Astrocyte of the hippocampus (primary cell): ENCODE measurements at regions not wholly inside any gene's neighbourhood (a gene's known extent, or its start where the extent isn't known, plus 50 kb on each side); places are given as distances from the start of the nearest gene placed in this dataset.
"Not testable (repeated sequence)": the region's sequence is repeated elsewhere in the genome, so short reads cannot be mapped to it uniquely, and the experiment has no call there.

ENCODE experiments used
- DNase-seq: peaks from one replicate; pipeline ENCODE4 v3.0.0; 2011; ENCODE audit warnings: low read depth, low spot score

GRCh38 chrX:117843749-117844148 is 272.9 kb downstream of the KLHL13 start:
- DNase-seq = no peak

- DNase-seq = no peak
These were observed 276.0 kb downstream of the KLHL13 start for GRCh38 chrX:117840645-117841044.

GRCh38 chrX:117839544-117839943 is 277.1 kb downstream of the KLHL13 start:
- DNase-seq = no peak

- DNase-seq = no peak
These were observed 277.9 kb downstream of the KLHL13 start for GRCh38 chrX:117838581-117839331.

GRCh38 chrX:117835034-117835433 is 281.6 kb downstream of the KLHL13 start:
- DNase-seq = no peak

- no peak for DNase-seq
These were observed 282.5 kb downstream of the KLHL13 start for GRCh38 chrX:117834076-117834475.

GRCh38 chrX:117821472-117821871 is 295.1 kb downstream of the KLHL13 start:
- DNase-seq = not testable (repeated sequence)

- DNase-seq = no peak
These were observed 308.2 kb downstream of the KLHL13 start for GRCh38 chrX:117808426-117808825.

GRCh38 chrX:117803463-117803862 is 313.1 kb downstream of the KLHL13 start:
- no peak for DNase-seq

GRCh38 chrX:117788339-117788738 is 328.3 kb downstream of the KLHL13 start:
- no peak for DNase-seq

GRCh38 chrX:117771384-117771783 is 345.2 kb downstream of the KLHL13 start:
- no peak for DNase-seq

- no peak for DNase-seq
These were observed 347.6 kb downstream of the KLHL13 start for GRCh38 chrX:117768861-117769604.

- DNase-seq = no peak
These were observed 351.4 kb downstream of the KLHL13 start for GRCh38 chrX:117765211-117765610.

- no peak for DNase-seq
These were observed 363.9 kb downstream of the KLHL13 start for GRCh38 chrX:117752745-117753144.

- no peak for DNase-seq
These were observed 365.5 kb downstream of the KLHL13 start for GRCh38 chrX:117751155-117751554.

- DNase-seq = no peak
These were observed 371.7 kb downstream of the KLHL13 start for GRCh38 chrX:117744958-117745357.

- DNase-seq = peak; percentile 17
These were observed 372.9 kb downstream of the KLHL13 start for GRCh38 chrX:117743469-117744251.

- no peak for DNase-seq
These were observed 403.2 kb downstream of the KLHL13 start for GRCh38 chrX:117713411-117713810.

- DNase-seq = no peak
These were observed 404.8 kb downstream of the KLHL13 start for GRCh38 chrX:117711782-117712181.

- no peak for DNase-seq
These were observed 408.5 kb downstream of the KLHL13 start for GRCh38 chrX:117707948-117708743.

GRCh38 chrX:117701050-117701449 is 415.6 kb downstream of the KLHL13 start:
- DNase-seq = no peak
